GM19438 (cell line): ENCODE measurements at regions not wholly inside any gene's neighbourhood (a gene's known extent, or its start where the extent isn't known, plus 50 kb on each side); places are given as distances from the start of the nearest gene placed in this dataset.

ENCODE experiments used
- ATAC-seq: cut with Tn5 transposase; IDR thresholded peaks from one replicate; pipeline ENCODE4 v1.9.1; 2021; ENCODE audit warnings: low read depth; ENCODE audit not compliant: unreplicated experiment

- no peak for ATAC-seq
These were observed 74.3 kb upstream of the SHH start for GRCh38 chr7:155886391-155887173.

- no peak for ATAC-seq
These were observed 73.2 kb upstream of the SHH start for GRCh38 chr7:155885167-155886155.

GRCh38 chr7:155884225-155885166 lies 72.2 kb upstream of the SHH start:
- ATAC-seq = no peak

GRCh38 chr7:155883491-155884224 lies 71.4 kb upstream of the SHH start:
- no peak for ATAC-seq

GRCh38 chr7:155882596-155882995 lies 70.3 kb upstream of the SHH start:
- no peak for ATAC-seq

- ATAC-seq = no peak
These were observed 69.4 kb upstream of the SHH start for GRCh38 chr7:155881471-155882350.

GRCh38 chr7:155880721-155881120 lies 68.5 kb upstream of the SHH start:
- ATAC-seq = no peak

GRCh38 chr7:155879592-155879991 lies 67.3 kb upstream of the SHH start:
- no peak for ATAC-seq

GRCh38 chr7:155878674-155879073 lies 66.4 kb upstream of the SHH start:
- ATAC-seq = no peak

- ATAC-seq = no peak
These were observed 66.0 kb upstream of the SHH start for GRCh38 chr7:155878250-155878649.

GRCh38 chr7:155877167-155877566 lies 64.9 kb upstream of the SHH start:
- ATAC-seq = no peak

- no peak for ATAC-seq
These were observed 62.1 kb upstream of the SHH start for GRCh38 chr7:155874411-155874810.

GRCh38 chr7:155874010-155874409 lies 61.7 kb upstream of the SHH start:
- no peak for ATAC-seq

GRCh38 chr7:155872678-155873369 lies 60.6 kb upstream of the SHH start:
- ATAC-seq = no peak

GRCh38 chr7:155871211-155871610 lies 58.9 kb upstream of the SHH start:
- ATAC-seq = no peak

GRCh38 chr7:155870334-155871180 lies 58.3 kb upstream of the SHH start:
- no peak for ATAC-seq

GRCh38 chr7:155869784-155870076 lies 57.5 kb upstream of the SHH start:
- ATAC-seq = no peak
